HUDEP-2 (cell line): ENCODE measurements at regions not wholly inside any gene's neighbourhood (a gene's known extent, or its start where the extent isn't known, plus 50 kb on each side); places are given as distances from the start of the nearest gene placed in this dataset.

Experiments
- DNase-seq, 76 experiments: peaks; one replicate each; lab custom pipeline; 2025; ENCODE audit not compliant: unreplicated experiment in 76 of 76; lab: John Stamatoyannopoulos, UW

DNA sequence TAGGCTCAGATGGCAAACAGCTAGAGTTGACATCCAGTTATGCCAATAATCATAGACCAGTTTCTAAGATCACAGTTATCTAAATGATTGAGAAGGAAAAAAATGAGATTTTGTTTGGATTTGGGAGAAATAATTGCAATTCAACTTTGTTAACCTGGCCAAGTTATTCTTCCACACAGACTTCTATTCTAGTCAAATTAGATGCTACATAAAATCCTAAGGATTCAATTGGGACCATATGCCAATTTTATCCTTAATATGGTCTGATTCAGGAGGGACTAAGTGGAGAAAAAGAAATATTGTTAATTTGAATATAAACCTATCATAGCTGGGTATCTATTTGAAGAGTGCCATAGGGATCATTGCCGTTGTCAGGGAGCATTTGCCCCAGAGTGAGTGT, 178.3 kb upstream of the SLC7A11 start:
- no peak for DNase-seq

- DNase-seq = no peak
Observed at GRCh38 chr4:138414202-138414601, 172.1 kb upstream of the SLC7A11 start.

- DNase-seq = no peak
Observed at GRCh38 chr4:138413273-138413672, 171.1 kb upstream of the SLC7A11 start.

DNA sequence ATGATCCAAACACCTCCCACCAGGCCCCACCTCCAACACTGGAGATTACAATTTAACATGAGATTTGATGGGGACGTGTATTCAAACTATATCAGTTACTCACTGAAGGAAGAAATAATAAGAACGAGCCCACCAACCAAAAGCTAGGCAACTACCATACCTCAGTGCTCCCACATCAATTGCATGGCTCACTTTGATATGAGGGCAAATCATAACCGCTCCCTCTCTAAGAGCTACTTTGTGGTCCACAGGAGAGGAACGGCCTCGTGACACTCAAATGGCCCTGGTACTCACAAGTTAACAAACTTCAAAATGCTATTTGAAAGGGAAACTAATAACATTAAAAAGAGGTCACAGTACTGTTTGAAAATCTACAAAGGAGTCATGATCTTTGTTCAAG, 170.7 kb upstream of the SLC7A11 start:
- DNase-seq = no peak

DNA sequence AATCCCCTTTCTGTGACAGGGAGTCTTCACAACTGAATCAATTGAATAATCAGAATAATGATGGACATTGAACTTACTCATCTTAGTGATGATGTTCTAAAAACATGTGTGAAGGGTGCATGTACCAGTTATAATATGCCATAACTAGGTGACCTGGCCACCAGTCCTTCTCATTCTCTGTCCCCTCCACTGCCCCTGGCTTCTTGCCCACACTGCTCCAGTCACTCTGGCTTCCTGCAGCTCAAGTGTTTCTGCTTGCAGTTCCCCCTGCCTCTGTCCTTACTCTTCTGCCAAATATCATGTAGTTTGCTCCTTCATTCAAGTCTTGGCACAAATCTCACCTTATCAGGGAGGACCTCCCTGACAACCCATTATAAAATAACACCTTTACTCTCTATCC, 168.1 kb upstream of the SLC7A11 start:
- DNase-seq = no peak

DNA sequence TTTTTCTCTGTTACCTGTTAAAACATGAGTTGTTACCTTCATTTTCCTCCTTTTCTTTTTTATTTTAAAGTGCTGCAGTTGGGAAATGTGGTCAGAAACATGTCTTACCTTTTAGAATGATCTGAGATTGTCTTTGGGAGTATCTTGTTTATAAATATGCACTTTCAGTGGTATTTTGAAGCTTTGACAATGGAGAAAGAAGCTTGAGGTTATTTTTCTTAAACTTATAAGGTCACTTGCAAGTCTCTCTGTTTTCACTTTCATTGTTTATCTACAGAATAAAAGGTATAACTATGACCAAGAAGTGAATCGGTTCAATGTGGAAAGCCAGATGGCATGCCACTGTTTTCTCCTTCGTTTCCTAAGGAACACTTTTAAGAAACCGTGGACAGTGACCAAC, 167.5 kb upstream of the SLC7A11 start:
- DNase-seq = no peak

DNA sequence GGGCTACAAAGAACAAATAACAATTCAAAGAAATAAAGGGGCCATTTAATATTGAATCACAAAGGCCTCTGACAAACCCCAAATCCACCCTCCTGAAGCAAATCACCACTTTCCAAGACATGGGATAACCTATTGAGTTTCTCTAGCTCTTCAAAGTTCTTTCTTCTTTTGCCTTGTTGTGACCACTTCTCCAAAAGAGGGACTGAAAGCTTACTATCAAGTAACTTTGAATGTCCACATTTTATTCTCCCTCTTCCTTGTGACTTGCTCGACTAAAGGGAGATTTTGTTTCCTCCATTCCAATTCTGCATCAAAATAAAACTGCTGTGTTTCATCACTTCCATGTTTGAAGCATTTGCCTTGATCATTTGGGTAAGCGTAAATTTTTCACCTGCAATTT, 166.6 kb upstream of the SLC7A11 start:
- no peak for DNase-seq

- DNase-seq = no peak
Observed at GRCh38 chr4:138407329-138407728, 165.2 kb upstream of the SLC7A11 start.

- DNase-seq = peak in 1 of 76 experiments; percentile 1
Observed at GRCh38 chr4:138406876-138407275, 164.7 kb upstream of the SLC7A11 start.

DNA sequence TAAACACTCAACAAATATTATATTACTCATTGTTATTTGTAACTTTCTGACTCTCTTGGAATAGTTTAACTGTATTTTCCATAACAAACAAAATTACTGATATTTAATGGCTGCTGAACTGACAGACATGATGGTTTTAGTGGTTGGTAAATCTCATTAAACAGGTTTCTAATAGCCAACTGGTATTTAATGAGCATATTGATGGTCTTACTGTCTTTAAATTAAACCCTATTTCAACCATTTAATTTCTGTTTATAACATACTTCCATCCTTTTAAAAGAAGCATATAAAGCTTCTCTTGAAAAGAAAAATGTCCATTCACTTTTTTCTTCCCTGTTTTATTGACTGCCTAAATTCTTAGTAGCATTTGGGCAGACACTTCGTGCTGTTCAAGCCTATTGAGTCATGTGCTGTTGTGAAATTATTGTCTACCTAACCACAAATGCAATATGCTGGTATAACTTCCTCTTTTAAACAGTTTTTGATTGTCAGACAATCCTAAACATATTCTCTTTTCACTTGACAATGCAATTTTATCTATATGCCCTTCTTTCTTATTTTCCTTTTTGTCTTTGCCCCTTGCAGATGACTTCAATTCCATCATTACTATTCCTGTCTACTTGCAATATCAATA, 163.9 kb upstream of the SLC7A11 start:
- DNase-seq = peak in 2 of 76 experiments; percentile 6 to 20

DNA sequence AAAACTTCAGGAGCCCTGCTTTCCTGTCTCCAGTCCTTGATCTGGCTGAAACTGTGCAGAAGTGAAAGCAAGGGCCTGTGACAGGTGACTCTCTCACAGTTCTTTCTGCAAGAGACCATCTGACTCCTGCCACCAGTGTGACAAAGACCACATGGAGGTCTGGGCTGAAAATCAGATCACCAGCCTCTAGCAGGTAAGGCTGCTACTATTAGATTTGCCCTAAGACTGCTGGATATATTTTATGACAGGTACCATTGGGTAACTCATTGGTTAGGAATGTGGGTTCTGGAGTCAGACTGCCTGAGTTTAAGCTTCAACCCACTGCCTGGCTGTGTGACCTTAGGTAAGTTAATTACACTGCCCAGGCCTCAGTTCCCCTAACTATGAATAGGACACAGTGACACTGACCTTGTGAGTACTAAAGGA, 163.3 kb upstream of the SLC7A11 start:
- DNase-seq = no peak

GRCh38 chr4:138404801-138405200, 162.7 kb upstream of the SLC7A11 start:
- no peak for DNase-seq

GRCh38 chr4:138404251-138404650, 162.1 kb upstream of the SLC7A11 start:
- no peak for DNase-seq

GRCh38 chr4:138401334-138401733, 159.2 kb upstream of the SLC7A11 start:
- no peak for DNase-seq

DNA sequence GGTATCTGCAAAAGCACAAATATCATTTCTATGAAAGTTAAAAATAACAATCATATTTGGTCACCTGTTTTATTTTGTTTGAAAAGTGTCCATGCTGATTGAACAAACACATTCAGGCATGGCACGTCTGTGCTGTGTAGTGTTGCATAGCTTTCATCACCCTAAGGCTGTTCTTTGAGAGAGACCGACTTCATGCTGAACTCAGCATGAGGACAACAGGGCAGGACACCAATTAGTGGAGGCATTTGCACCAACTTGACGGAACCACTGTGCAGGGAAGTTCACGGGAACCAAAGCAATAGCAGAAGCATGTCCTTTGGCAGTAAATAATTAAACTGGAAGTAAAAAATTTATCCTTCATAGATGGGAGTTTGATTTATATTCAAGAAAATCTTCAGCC, 158.4 kb upstream of the SLC7A11 start:
- DNase-seq = no peak

DNA sequence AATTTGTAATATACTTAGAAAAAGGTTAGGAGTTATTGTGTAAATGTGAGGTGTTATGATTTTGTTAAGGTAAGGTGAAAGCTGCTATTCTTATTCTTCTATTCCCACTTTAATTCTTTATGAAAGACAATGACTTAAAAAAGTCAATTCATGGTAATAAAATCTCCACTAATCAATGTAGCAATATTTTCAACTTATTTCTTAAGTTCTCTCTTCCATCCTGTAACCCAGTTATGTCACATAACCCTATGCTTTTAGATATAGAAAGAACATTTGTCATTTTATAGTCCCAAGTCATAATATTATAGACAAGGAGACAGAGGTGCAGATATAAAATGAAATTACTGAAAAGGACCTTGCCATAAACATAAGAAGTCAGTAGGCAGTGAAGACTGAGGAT, 157.9 kb upstream of the SLC7A11 start:
- no peak for DNase-seq

- DNase-seq = no peak
Observed at GRCh38 chr4:138399081-138399480, 156.9 kb upstream of the SLC7A11 start.

DNA sequence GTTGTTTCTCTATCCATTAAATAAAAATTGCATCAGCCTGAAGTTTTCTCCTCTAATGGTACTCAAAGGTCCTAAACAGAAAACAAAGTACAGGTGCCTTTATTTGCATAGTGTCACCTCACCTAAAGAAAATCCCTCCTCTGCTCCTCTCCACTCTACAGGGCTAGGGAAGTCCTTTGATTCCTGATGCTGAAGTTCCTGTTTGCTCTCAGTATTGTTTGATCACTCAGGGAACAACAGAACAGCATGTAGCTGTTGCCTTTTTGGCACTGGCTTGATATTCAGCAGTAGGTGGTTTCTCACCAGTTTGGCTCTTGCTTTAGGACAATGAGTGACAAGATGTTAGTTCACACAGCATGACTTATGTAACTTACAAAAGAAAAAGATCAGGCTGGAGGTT, 156.2 kb upstream of the SLC7A11 start:
- DNase-seq = no peak

DNA sequence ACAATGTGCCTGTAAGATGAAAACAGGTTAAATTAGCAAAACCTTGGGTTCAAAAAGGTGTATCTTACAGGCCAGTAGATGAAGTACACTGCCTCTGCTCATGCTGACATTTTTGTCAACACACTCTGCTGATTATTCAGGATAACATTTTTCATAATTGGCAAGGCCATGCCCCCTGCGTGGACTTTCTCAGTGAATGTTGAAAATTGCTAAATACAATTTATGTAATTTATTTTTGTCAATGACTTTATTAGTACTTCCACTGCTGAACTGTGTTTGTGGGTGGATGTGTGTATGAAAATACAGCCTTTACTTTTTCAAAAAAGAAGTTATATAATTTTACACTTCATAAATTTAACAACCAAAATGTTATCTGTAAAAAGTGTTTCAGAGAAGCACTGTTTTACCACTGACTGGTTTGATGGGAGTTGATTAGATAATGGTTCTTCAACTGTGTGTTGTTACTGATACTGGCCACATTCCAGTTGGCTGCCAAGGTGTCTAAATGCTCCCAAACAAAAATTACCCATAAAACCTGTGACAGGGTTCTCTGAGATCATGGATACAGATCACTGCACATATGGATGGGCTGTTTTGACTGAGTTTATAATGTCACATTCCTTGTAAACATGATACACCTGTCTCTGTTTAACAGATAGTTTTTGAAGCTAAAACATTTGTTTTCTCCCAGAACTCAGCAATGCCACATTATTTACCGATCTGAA, 151.9 kb upstream of the SLC7A11 start:
- DNase-seq = peak in 33 of 76 experiments; percentile 0 to 57 (median 17)

GRCh38 chr4:138392751-138393308, 150.7 kb upstream of the SLC7A11 start:
- DNase-seq = no peak

DNA sequence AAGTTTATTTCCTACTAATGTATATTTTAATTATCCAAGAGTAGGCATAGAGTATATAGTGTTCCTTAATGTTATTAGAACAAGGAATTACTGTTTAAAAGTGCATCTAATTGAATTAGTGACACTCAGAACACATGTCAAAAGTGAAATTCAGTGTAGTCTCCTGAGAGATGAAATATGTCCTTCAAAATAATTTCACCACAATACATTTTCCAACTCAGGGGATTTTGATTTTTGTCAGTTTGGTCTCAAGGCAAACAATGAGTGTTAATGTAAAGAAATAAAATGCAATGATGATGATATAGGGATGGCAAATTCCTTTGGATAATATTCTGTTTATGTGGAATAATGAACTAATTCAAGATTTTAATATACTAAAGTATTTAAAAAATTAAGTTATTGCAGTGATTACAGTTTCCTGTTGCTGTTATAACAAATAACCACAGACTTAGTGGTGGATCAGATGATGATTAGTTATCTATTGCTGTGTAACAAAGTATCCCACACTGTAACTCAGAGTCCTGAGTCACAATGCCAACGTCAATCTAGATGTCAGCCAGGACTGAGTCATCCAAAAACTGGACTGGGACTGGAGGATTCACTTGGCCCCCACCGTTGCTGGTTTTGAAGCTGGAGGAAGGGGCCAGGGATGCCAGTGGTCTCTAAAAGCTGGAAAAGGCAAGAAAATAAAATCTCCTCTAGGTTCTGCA, 148.0 kb upstream of the SLC7A11 start:
- peak in 5 of 76 experiments; percentile 1 to 11 (median 6) for DNase-seq
